Progenitor cell of endocrine pancreas (in vitro differentiated cells): ENCODE measurements at regions not wholly inside any gene's neighbourhood (a gene's known extent, or its start where the extent isn't known, plus 50 kb on each side); places are given as distances from the start of the nearest gene placed in this dataset.

ENCODE experiments used
- DNase-seq: peaks from one replicate; pipeline ENCODE4 v3.0.0; 2021; ENCODE audit warnings: low spot score; ENCODE audit not compliant: unreplicated experiment
- H3K27ac Mint-ChIP-seq: 2 replicates; pipeline ENCODE4 v1.8.0; 2021; ENCODE audit warnings: mild to moderate bottlenecking, moderate library complexity, mixed read lengths
- H3K27me3 Mint-ChIP-seq: 2 replicates; pipeline ENCODE4 v1.8.0; 2021; ENCODE audit warnings: mixed read lengths
- H3K36me3 Mint-ChIP-seq: 2 replicates; pipeline ENCODE4 v1.8.0; 2022; ENCODE audit warnings: mixed read lengths; ENCODE audit not compliant: insufficient read depth
- H3K4me1 Mint-ChIP-seq: 2 replicates; pipeline ENCODE4 v1.8.0; 2021; ENCODE audit warnings: low read depth, mixed read lengths
- H3K4me3 Mint-ChIP-seq: 2 replicates; pipeline ENCODE4 v1.8.0; 2021; ENCODE audit warnings: low read depth, mild to moderate bottlenecking, moderate library complexity, mixed read lengths
- H3K9me3 Mint-ChIP-seq: 2 replicates; pipeline ENCODE4 v1.8.0; 2021; ENCODE audit warnings: low read depth, mixed read lengths
- CTCF ChIP-seq: fragments of 200-600 bp; sonication (generic); IDR thresholded peaks from one replicate; pipeline ENCODE4 v1.5.0; 2021; ENCODE audit warnings: antibody characterized with exemption, mild to moderate bottlenecking; ENCODE audit not compliant: unreplicated experiment

- no peak for TF ChIP-seq CTCF
- no peak for DNase-seq
- H3K9me3 Mint-ChIP-seq = peaks cover 7% of the 10 kb centered on the region
- no peaks in the 10 kb centered on the region for H3K27me3 Mint-ChIP-seq
- H3K4me1 Mint-ChIP-seq = peaks cover 4% of the 10 kb centered on the region
- H3K4me3 Mint-ChIP-seq = no peak overlapping the region
- no peaks in the 10 kb centered on the region for H3K36me3 Mint-ChIP-seq
- H3K27ac Mint-ChIP-seq = no peak overlapping the region
These were observed 406.8 kb downstream of the MCTP2 start for GRCh38 chr15:94638183-94638582.

- no peak for DNase-seq
- Mint-ChIP-seq H3K36me3 (no peaks in the 10 kb centered on the region), H3K27me3 (no peaks in the 10 kb centered on the region), H3K4me3 (no peak overlapping the region), H3K4me1 (no peaks in the 10 kb centered on the region), H3K9me3 (peaks cover 7% of the 10 kb centered on the region), H3K27ac (no peak overlapping the region)
- TF ChIP-seq CTCF = no peak
These were observed 408.3 kb downstream of the MCTP2 start for GRCh38 chr15:94639701-94640100.

GRCh38 chr15:94644433-94644832 is 413.1 kb downstream of the MCTP2 start:
- Mint-ChIP-seq H3K9me3 (peaks cover 7% of the 10 kb centered on the region), H3K27ac (no peak overlapping the region), H3K27me3 (peaks cover 9% of the 10 kb centered on the region), H3K36me3 (no peaks in the 10 kb centered on the region), H3K4me1 (no peaks in the 10 kb centered on the region), H3K4me3 (no peak overlapping the region)
- no peak for DNase-seq
- no peak for TF ChIP-seq CTCF

GRCh38 chr15:94653071-94653470 is 421.7 kb downstream of the MCTP2 start:
- Mint-ChIP-seq H3K27ac (no peak overlapping the region), H3K36me3 (no peaks in the 10 kb centered on the region), H3K4me3 (no peak overlapping the region), H3K9me3 (no peaks in the 10 kb centered on the region), H3K4me1 (no peaks in the 10 kb centered on the region), H3K27me3 (peaks cover 13% of the 10 kb centered on the region)
- no peak for TF ChIP-seq CTCF
- DNase-seq = no peak

- no peak overlapping the region for H3K27ac Mint-ChIP-seq
- H3K27me3 Mint-ChIP-seq = peaks cover 16% of the 10 kb centered on the region
- no peak for DNase-seq
- TF ChIP-seq CTCF = no peak
- H3K36me3 Mint-ChIP-seq = no peaks in the 10 kb centered on the region
- no peaks in the 10 kb centered on the region for H3K4me1 Mint-ChIP-seq
- H3K9me3 Mint-ChIP-seq = no peaks in the 10 kb centered on the region
- no peak overlapping the region for H3K4me3 Mint-ChIP-seq
These were observed 424.0 kb downstream of the MCTP2 start for GRCh38 chr15:94655249-94655880.
